KMS-11 (cell line): ENCODE measurements at regions not wholly inside any gene's neighbourhood (a gene's known extent, or its start where the extent isn't known, plus 50 kb on each side); places are given as distances from the start of the nearest gene placed in this dataset.

ENCODE experiments used
- H2AFZ ChIP-seq: fragments of 200-600 bp; sonication (generic); 2 replicates; pipeline ENCODE4 v1.6.1; 2016; ENCODE audit warnings: antibody characterized with exemption, mixed run types, low read depth
- H3K27ac ChIP-seq: fragments of 200-600 bp; sonication (generic); 2 replicates; pipeline ENCODE4 v1.6.1; 2016; ENCODE audit warnings: mild to moderate bottlenecking, mixed run types
- H3K27me3 ChIP-seq: fragments of 200-600 bp; sonication (generic); 2 replicates; pipeline ENCODE4 v1.6.1; 2017; ENCODE audit warnings: mild to moderate bottlenecking, low read depth, mixed run types, moderate library complexity; ENCODE audit not compliant: insufficient read depth
- H3K36me3 ChIP-seq: fragments of 200-600 bp; sonication (generic); 2 replicates; pipeline ENCODE4 v1.6.1; 2017; ENCODE audit warnings: mild to moderate bottlenecking, mixed run types; ENCODE audit not compliant: insufficient read depth
- H3K4me1 ChIP-seq: fragments of 200-600 bp; sonication (generic); 2 replicates; pipeline ENCODE4 v1.6.1; 2016; ENCODE audit warnings: mild to moderate bottlenecking, low read depth, mixed run types; ENCODE audit not compliant: poor library complexity, severe bottlenecking
- H3K4me2 ChIP-seq: fragments of 200-600 bp; sonication (generic); 2 replicates; pipeline ENCODE4 v1.7.0; 2016; ENCODE audit warnings: mild to moderate bottlenecking, mixed run types
- H3K4me3 ChIP-seq: fragments of 200-600 bp; sonication (generic); IDR thresholded peaks from 2 replicates; pipeline ENCODE4 v1.6.1; 2017; ENCODE audit warnings: low read depth, low read length, mixed read lengths; ENCODE audit not compliant: insufficient read depth
- H3K79me2 ChIP-seq: fragments of 200-600 bp; sonication (generic); 2 replicates; pipeline ENCODE4 v1.6.1; 2016; ENCODE audit warnings: low read depth, mixed run types; ENCODE audit not compliant: insufficient read depth
- H3K9ac ChIP-seq: fragments of 200-600 bp; sonication (generic); 2 replicates; pipeline ENCODE4 v1.6.1; 2016; ENCODE audit warnings: mild to moderate bottlenecking, mixed run types
- H4K20me1 ChIP-seq: fragments of 200-600 bp; sonication (generic); 2 replicates; pipeline ENCODE4 v1.6.1; 2016; ENCODE audit warnings: mild to moderate bottlenecking, mixed run types; ENCODE audit not compliant: insufficient read depth
- CTCF ChIP-seq: fragments of 200-600 bp; sonication (generic); conservative IDR thresholded peaks from 2 replicates; pipeline ENCODE4 v1.6.1; 2017; ENCODE audit warnings: low read depth, mild to moderate bottlenecking, antibody characterized with exemption, low read length, moderate library complexity, mixed read lengths

GRCh38 chr3:148441191-148441590, 256.5 kb upstream of the AGTR1 start:
- Histone ChIP-seq H2AFZ (no peak overlapping the region), H3K36me3 (no peaks in the 10 kb centered on the region), H4K20me1 (no peaks in the 10 kb centered on the region), H3K27ac (no peak overlapping the region), H3K4me1 (no peaks in the 10 kb centered on the region), H3K4me2 (no peak overlapping the region), H3K9ac (no peak overlapping the region), H3K27me3 (no peaks in the 10 kb centered on the region), H3K79me2 (no peaks in the 10 kb centered on the region), H3K4me3 (no peak overlapping the region)
- no peak for TF ChIP-seq CTCF

- H4K20me1 ChIP-seq: no peaks in the 10 kb centered on the region
- H2AFZ ChIP-seq: no peak overlapping the region
- TF ChIP-seq CTCF: no peak
Measured at GRCh38 chr3:148450819-148451218, 246.9 kb upstream of the AGTR1 start.

GRCh38 chr3:148451969-148452368, 245.7 kb upstream of the AGTR1 start:
- TF ChIP-seq CTCF: no peak
- Histone ChIP-seq H2AFZ (no peak overlapping the region), H3K4me3 (no peak overlapping the region), H4K20me1 (no peaks in the 10 kb centered on the region), H3K79me2 (no peaks in the 10 kb centered on the region), H3K9ac (no peak overlapping the region), H3K4me1 (no peaks in the 10 kb centered on the region), H3K27me3 (no peaks in the 10 kb centered on the region), H3K36me3 (no peaks in the 10 kb centered on the region), H3K4me2 (no peak overlapping the region), H3K27ac (no peak overlapping the region)

More at GRCh38 chr3:148450819-148451218, 246.9 kb upstream of the AGTR1 start:
- Histone ChIP-seq H3K27ac (no peak overlapping the region), H3K4me3 (no peak overlapping the region), H3K27me3 (no peaks in the 10 kb centered on the region), H3K79me2 (no peaks in the 10 kb centered on the region), H3K36me3 (no peaks in the 10 kb centered on the region), H3K4me1 (no peaks in the 10 kb centered on the region), H3K4me2 (no peak overlapping the region), H3K9ac (no peak overlapping the region)

GRCh38 chr3:148453781-148454191, 243.9 kb upstream of the AGTR1 start:
- Histone ChIP-seq H3K27ac (no peak overlapping the region), H3K36me3 (no peaks in the 10 kb centered on the region), H3K4me3 (no peak overlapping the region), H4K20me1 (no peaks in the 10 kb centered on the region), H3K9ac (no peak overlapping the region), H3K79me2 (no peaks in the 10 kb centered on the region), H3K4me2 (no peak overlapping the region), H2AFZ (no peak overlapping the region), H3K4me1 (no peaks in the 10 kb centered on the region), H3K27me3 (no peaks in the 10 kb centered on the region)
- no peak for TF ChIP-seq CTCF

- Histone ChIP-seq H3K4me3 (no peak overlapping the region), H3K4me1 (no peaks in the 10 kb centered on the region), H3K27ac (no peak overlapping the region), H3K4me2 (no peak overlapping the region), H4K20me1 (no peaks in the 10 kb centered on the region), H3K9ac (no peak overlapping the region), H3K36me3 (no peaks in the 10 kb centered on the region), H3K79me2 (no peaks in the 10 kb centered on the region), H3K27me3 (no peaks in the 10 kb centered on the region), H2AFZ (no peak overlapping the region)
- TF ChIP-seq CTCF: no peak
Measured at GRCh38 chr3:148455098-148455497, 242.6 kb upstream of the AGTR1 start.
